ENCODE measurements at regions not wholly inside any gene's neighbourhood (a gene's known extent, or its start where the extent isn't known, plus 50 kb on each side); places are given as distances from the start of the nearest gene placed in this dataset.

- H3K4me1 ChIP-seq (ENCODE audit: low read length), result no peaks in the 10 kb centered on the region
- H3K4me3 ChIP-seq (ENCODE audit: low read length), result no peak overlapping the region
- H3K36me3 ChIP-seq (replicated peaks; ENCODE audit: insufficient read depth, low read length), result no peaks in the 10 kb centered on the region
- no peak for DNase-seq
- TF ChIP-seq EZH2phosphoT487 (IDR thresholded peaks at IDR 0.05; ENCODE audit: low read length) (no peak), EZH2 (optimal IDR thresholded peaks at IDR 0.05; ENCODE audit: low read depth, low read length) (no peak), CTCF (IDR thresholded peaks at IDR 0.05; ENCODE audit: low read length) (no peak)
- no peaks in the 10 kb centered on the region for H3K27me3 ChIP-seq (replicated peaks; ENCODE audit: insufficient read depth, low read length)
- no peak overlapping the region for H3K4me2 ChIP-seq (ENCODE audit: low read depth, low read length)
- no peaks in the 10 kb centered on the region for H3K79me2 ChIP-seq (ENCODE audit: low read length)
- H3K9me2 ChIP-seq (replicated peaks; ENCODE audit: insufficient read depth, low read length), result no peaks in the 10 kb centered on the region
- no peak overlapping the region for H3K27ac ChIP-seq (ENCODE audit: low read length)
- no peaks in the 10 kb centered on the region for H3F3A ChIP-seq (ENCODE audit: insufficient read depth, low read length)
- no peak overlapping the region for H3K9ac ChIP-seq (ENCODE audit: low read length)
- H2AFZ ChIP-seq (ENCODE audit: low read length), result no peak overlapping the region
- H3K9me3 ChIP-seq (replicated peaks; ENCODE audit: insufficient read depth, low read length), result no peaks in the 10 kb centered on the region
- no peaks in the 10 kb centered on the region for H4K20me1 ChIP-seq (ENCODE audit: insufficient read depth, low read length)
Observed at GRCh38 chr6:21831521-21832291, 238.2 kb downstream of the SOX4 start.

- H3K4me3 ChIP-seq (ENCODE audit: low read length), result no peak overlapping the region
- no peaks in the 10 kb centered on the region for H3K27me3 ChIP-seq (replicated peaks; ENCODE audit: insufficient read depth, low read length)
- H3K9me2 ChIP-seq (replicated peaks; ENCODE audit: insufficient read depth, low read length), result no peaks in the 10 kb centered on the region
- H3F3A ChIP-seq (ENCODE audit: insufficient read depth, low read length), result no peaks in the 10 kb centered on the region
- H3K27ac ChIP-seq (ENCODE audit: low read length), result no peak overlapping the region
- DNase-seq, result no peak
- H3K4me2 ChIP-seq (ENCODE audit: low read depth, low read length), result no peak overlapping the region
- H3K4me1 ChIP-seq (ENCODE audit: low read length), result no peaks in the 10 kb centered on the region
- no peaks in the 10 kb centered on the region for H4K20me1 ChIP-seq (ENCODE audit: insufficient read depth, low read length)
- H3K36me3 ChIP-seq (replicated peaks; ENCODE audit: insufficient read depth, low read length), result no peaks in the 10 kb centered on the region
- no peaks in the 10 kb centered on the region for H3K79me2 ChIP-seq (ENCODE audit: low read length)
- TF ChIP-seq EZH2 (optimal IDR thresholded peaks at IDR 0.05; ENCODE audit: low read depth, low read length) (no peak), CTCF (IDR thresholded peaks at IDR 0.05; ENCODE audit: low read length) (no peak), EZH2phosphoT487 (IDR thresholded peaks at IDR 0.05; ENCODE audit: low read length) (no peak)
- H3K9ac ChIP-seq (ENCODE audit: low read length), result no peak overlapping the region
- no peak overlapping the region for H2AFZ ChIP-seq (ENCODE audit: low read length)
- no peaks in the 10 kb centered on the region for H3K9me3 ChIP-seq (replicated peaks; ENCODE audit: insufficient read depth, low read length)
Observed at GRCh38 chr6:21836277-21836676, 242.7 kb downstream of the SOX4 start.

- Histone ChIP-seq H4K20me1 (ENCODE audit: insufficient read depth, low read length) (no peaks in the 10 kb centered on the region), H3K4me3 (ENCODE audit: low read length) (no peak overlapping the region), H3F3A (ENCODE audit: insufficient read depth, low read length) (no peaks in the 10 kb centered on the region), H3K27me3 (replicated peaks; ENCODE audit: insufficient read depth, low read length) (no peaks in the 10 kb centered on the region), H2AFZ (ENCODE audit: low read length) (no peak overlapping the region), H3K9me2 (replicated peaks; ENCODE audit: insufficient read depth, low read length) (no peaks in the 10 kb centered on the region), H3K27ac (ENCODE audit: low read length) (no peak overlapping the region), H3K4me2 (ENCODE audit: low read depth, low read length) (no peak overlapping the region), H3K36me3 (replicated peaks; ENCODE audit: insufficient read depth, low read length) (no peaks in the 10 kb centered on the region), H3K9me3 (replicated peaks; ENCODE audit: insufficient read depth, low read length) (no peaks in the 10 kb centered on the region), H3K9ac (ENCODE audit: low read length) (no peak overlapping the region), H3K79me2 (ENCODE audit: low read length) (no peaks in the 10 kb centered on the region), H3K4me1 (ENCODE audit: low read length) (no peaks in the 10 kb centered on the region)
- DNase-seq, result no peak
- TF ChIP-seq CTCF (IDR thresholded peaks at IDR 0.05; ENCODE audit: low read length), result no peak
- no peak for TF ChIP-seq EZH2 (optimal IDR thresholded peaks at IDR 0.05; ENCODE audit: low read depth, low read length)
- TF ChIP-seq EZH2phosphoT487 (IDR thresholded peaks at IDR 0.05; ENCODE audit: low read length), result no peak
Observed at GRCh38 chr6:21836772-21837425, 243.3 kb downstream of the SOX4 start.

All from MM.1S (cell line).